Mesothelial cell of epicardium (in vitro differentiated cells): ENCODE measurements at regions not wholly inside any gene's neighbourhood (a gene's known extent, or its start where the extent isn't known, plus 50 kb on each side); places are given as distances from the start of the nearest gene placed in this dataset.

Source experiments
- DNase-seq, 2 experiments: peaks; one replicate each; pipeline ENCODE4 v3.0.0; 2021; ENCODE audit warnings: low spot score in 2 of 2; ENCODE audit not compliant: unreplicated experiment in 2 of 2
- H3K27ac Mint-ChIP-seq: 2 replicates; pipeline ENCODE4 v1.8.0; 2021; ENCODE audit warnings: mixed read lengths
- H3K27me3 Mint-ChIP-seq: 2 replicates; pipeline ENCODE4 v1.8.0; 2021; ENCODE audit warnings: low read depth, mixed read lengths
- H3K36me3 Mint-ChIP-seq: 2 replicates; pipeline ENCODE4 v1.8.0; 2021; ENCODE audit warnings: mixed read lengths
- H3K4me1 Mint-ChIP-seq: 2 replicates; pipeline ENCODE4 v1.8.0; 2021; ENCODE audit warnings: mixed read lengths
- H3K4me3 Mint-ChIP-seq: 2 replicates; pipeline ENCODE4 v1.8.0; 2021; ENCODE audit warnings: mild to moderate bottlenecking, moderate library complexity, mixed read lengths
- H3K9me3 Mint-ChIP-seq: 2 replicates; pipeline ENCODE4 v1.8.0; 2021; ENCODE audit warnings: mixed read lengths
- CTCF ChIP-seq: fragments of 200-600 bp; sonication (generic); IDR thresholded peaks from one replicate; pipeline ENCODE4 v1.5.0; 2021; ENCODE audit warnings: antibody characterized with exemption; ENCODE audit not compliant: unreplicated experiment

GRCh38 chr11:104372111-104372510 lies 208.2 kb upstream of the PDGFD start:
- no peak for DNase-seq
- Mint-ChIP-seq H3K9me3 (peaks cover 9% of the 10 kb centered on the region), H3K4me1 (peaks cover 5% of the 10 kb centered on the region), H3K36me3 (no peaks in the 10 kb centered on the region), H3K4me3 (no peak overlapping the region), H3K27ac (no peak overlapping the region), H3K27me3 (no peaks in the 10 kb centered on the region)
- TF ChIP-seq CTCF = no peak

DNA sequence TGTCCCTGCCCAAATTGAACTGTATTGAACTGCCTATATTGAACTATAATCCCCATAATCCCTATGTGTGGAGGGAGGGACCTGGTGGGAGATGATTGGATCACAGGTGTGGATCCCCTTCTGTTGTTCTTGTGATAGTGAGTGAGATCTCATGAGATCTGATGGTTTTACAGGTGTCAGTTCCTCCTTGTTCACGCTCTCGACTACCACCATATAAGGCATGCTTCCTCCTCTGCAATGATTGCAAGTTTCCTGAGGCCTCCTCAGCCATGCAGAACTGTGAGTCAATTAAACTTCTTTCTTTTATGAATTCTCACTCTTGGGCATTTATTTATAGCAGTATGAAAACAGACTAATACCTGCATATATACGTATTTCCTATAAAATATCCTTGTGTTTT lies 206.5 kb upstream of the PDGFD start:
- H3K27ac Mint-ChIP-seq = no peak overlapping the region
- TF ChIP-seq CTCF = no peak
- H3K4me1 Mint-ChIP-seq = peaks cover 5% of the 10 kb centered on the region
- H3K4me3 Mint-ChIP-seq = no peak overlapping the region
- DNase-seq = no peak
- H3K9me3 Mint-ChIP-seq = peaks cover 8% of the 10 kb centered on the region
- H3K36me3 Mint-ChIP-seq = no peaks in the 10 kb centered on the region
- no peaks in the 10 kb centered on the region for H3K27me3 Mint-ChIP-seq

- no peak for DNase-seq
- no peak overlapping the region for H3K27ac Mint-ChIP-seq
- peaks cover 2% of the 10 kb centered on the region for H3K9me3 Mint-ChIP-seq
- H3K27me3 Mint-ChIP-seq = no peaks in the 10 kb centered on the region
- peaks cover 5% of the 10 kb centered on the region for H3K4me1 Mint-ChIP-seq
- no peak overlapping the region for H3K4me3 Mint-ChIP-seq
- no peak for TF ChIP-seq CTCF
- peaks cover 2% of the 10 kb centered on the region for H3K36me3 Mint-ChIP-seq
Observed at GRCh38 chr11:104369761-104370160, 205.8 kb upstream of the PDGFD start.

DNA sequence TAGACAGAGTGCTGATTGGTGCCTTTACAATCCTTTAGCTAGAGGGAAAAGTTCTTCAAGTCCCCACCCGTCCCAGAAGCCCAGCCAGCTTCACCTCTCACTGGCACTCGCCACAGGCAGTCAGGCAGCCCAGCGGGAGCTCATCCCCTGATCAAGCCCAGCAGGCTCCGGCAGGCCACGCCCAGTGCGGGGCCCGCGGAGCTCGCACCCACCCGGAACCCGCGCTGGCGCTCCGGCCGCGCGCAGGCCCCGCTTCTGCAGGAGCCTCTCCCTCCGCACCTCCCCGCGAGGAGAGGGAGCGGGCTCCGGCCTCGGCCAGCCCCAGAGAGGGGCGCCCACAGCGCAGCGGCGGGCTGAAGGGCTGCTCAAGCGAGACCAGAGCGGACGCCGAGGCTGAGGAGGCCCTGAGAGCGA lies 202.4 kb upstream of the PDGFD start:
- Mint-ChIP-seq H3K27me3 (no peaks in the 10 kb centered on the region), H3K4me3 (no peak overlapping the region), H3K4me1 (peaks cover 18% of the 10 kb centered on the region), H3K36me3 (peaks cover 2% of the 10 kb centered on the region), H3K9me3 (peaks cover 4% of the 10 kb centered on the region), H3K27ac (no peak overlapping the region)
- no peak for TF ChIP-seq CTCF
- DNase-seq = no peak

GRCh38 chr11:104365676-104366075 lies 201.7 kb upstream of the PDGFD start:
- Mint-ChIP-seq H3K4me3 (no peak overlapping the region), H3K27me3 (no peaks in the 10 kb centered on the region), H3K9me3 (peaks cover 7% of the 10 kb centered on the region), H3K27ac (no peak overlapping the region), H3K36me3 (peaks cover 5% of the 10 kb centered on the region), H3K4me1 (peaks cover 16% of the 10 kb centered on the region)
- no peak for TF ChIP-seq CTCF
- DNase-seq = no peak

DNA sequence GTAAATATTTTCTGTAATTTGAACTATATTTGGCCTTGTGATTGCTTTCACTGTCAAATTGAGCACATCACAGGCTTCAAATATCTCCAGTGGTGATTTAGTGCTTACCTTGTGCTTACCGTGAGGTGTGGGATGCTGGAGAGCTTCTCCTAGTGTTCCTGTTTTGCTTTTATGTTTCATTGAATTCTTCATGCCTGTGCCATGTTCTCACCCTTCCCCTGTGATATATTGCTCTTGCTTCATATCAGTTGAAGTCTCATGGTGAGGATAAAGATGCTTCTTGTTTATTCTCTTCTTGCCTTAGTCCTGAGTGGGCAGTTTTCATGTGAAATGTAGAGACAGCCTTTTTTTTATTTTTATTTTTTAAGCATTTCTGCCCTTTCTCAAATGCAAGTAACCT lies 198.0 kb upstream of the PDGFD start:
- Mint-ChIP-seq H3K4me1 (peaks cover 16% of the 10 kb centered on the region), H3K27ac (peak overlapping the region; percentile 13)
- no peak for TF ChIP-seq CTCF

More for the DNA sequence above, 198.0 kb upstream of the PDGFD start:
- peaks cover 7% of the 10 kb centered on the region for H3K9me3 Mint-ChIP-seq
- no peak overlapping the region for H3K4me3 Mint-ChIP-seq
- H3K27me3 Mint-ChIP-seq = no peaks in the 10 kb centered on the region
- H3K36me3 Mint-ChIP-seq = peaks cover 5% of the 10 kb centered on the region
- DNase-seq = no peak
